HG02870 (cell line): ENCODE measurements at regions not wholly inside any gene's neighbourhood (a gene's known extent, or its start where the extent isn't known, plus 50 kb on each side); places are given as distances from the start of the nearest gene placed in this dataset.
"Not testable (repeated sequence)": the region's sequence is repeated elsewhere in the genome, so short reads cannot be mapped to it uniquely, and the experiment has no call there.

Source experiments
- ATAC-seq: cut with Tn5 transposase; IDR thresholded peaks from one replicate; pipeline ENCODE4 v1.9.1; 2021; ENCODE audit warnings: mild to moderate bottlenecking, moderate library complexity; ENCODE audit not compliant: unreplicated experiment

DNA sequence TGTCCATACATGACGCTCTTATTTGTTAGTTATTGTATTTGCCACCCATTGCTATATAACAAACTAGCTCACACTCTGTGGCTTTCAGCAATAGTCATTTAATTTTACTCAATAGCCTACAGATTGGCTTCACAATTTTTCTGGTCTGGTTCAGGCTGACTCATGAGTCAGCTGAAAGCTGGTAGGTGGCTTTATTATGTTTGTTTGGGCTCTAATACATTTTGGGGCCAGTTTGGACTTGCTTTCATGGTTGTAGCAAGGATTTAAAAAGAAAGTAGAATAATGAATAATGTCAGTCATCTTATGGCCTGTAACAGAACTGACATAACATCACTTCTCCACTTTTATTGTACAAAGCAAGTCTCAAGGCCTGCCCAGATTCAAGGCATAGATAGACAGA, 338.7 kb downstream of the LRRIQ3 start:
- ATAC-seq = no peak

DNA sequence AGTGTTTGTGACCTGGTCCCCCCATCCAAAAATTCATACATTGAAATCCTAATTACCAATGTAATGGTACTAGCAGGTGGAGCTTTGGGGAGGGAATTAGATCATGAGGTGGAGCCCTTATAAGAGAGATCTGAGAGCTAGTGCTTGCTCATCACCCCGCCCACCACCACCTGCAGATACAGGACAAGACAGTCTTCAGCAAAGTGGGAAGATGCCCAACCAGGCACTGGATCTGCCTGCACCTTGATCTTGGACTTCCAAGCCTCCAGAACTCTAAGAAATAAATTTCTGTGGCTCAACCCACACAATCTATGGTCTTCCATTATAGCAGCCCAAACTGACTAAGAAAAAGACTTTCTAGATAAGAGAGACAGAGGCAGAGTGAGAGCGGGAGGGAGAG, 343.4 kb downstream of the LRRIQ3 start:
- no peak for ATAC-seq

DNA sequence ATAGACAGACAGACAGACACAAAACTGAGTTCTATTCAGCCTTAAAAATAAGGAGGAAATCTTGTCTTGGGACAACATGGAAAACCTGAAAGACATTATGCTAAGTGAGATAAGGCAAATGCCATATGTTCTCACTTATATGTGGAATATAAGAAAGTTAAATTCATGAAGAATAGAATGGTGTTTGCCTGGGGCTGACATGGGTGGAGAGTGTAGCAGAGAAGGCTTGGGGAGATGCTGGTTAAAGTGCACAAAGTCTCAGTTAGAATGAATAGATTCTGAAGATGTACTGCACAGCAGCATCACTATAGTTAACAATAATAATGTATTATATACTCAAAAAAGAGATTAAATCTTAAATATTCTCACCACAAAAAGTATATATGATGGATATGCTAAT, 355.5 kb downstream of the LRRIQ3 start:
- ATAC-seq = no peak

DNA sequence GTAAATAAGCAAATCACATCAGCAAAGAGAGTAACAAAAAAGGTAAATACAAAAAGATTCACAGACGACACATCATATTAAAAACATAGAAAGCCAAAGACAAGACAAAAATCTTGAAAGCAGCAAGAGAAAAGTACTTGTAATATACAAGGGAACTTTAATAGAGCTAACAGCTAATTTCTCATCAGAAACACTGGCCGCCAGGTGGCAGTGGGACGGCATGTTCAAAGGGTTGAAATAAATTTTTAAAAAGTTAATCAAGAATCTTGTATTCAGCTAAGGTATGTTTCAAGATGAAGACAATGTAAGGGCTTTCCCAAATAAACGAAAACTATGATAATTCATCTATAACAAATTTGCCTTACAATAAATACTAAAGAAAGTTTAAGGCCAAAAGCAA, 358.1 kb downstream of the LRRIQ3 start:
- no peak for ATAC-seq

DNA sequence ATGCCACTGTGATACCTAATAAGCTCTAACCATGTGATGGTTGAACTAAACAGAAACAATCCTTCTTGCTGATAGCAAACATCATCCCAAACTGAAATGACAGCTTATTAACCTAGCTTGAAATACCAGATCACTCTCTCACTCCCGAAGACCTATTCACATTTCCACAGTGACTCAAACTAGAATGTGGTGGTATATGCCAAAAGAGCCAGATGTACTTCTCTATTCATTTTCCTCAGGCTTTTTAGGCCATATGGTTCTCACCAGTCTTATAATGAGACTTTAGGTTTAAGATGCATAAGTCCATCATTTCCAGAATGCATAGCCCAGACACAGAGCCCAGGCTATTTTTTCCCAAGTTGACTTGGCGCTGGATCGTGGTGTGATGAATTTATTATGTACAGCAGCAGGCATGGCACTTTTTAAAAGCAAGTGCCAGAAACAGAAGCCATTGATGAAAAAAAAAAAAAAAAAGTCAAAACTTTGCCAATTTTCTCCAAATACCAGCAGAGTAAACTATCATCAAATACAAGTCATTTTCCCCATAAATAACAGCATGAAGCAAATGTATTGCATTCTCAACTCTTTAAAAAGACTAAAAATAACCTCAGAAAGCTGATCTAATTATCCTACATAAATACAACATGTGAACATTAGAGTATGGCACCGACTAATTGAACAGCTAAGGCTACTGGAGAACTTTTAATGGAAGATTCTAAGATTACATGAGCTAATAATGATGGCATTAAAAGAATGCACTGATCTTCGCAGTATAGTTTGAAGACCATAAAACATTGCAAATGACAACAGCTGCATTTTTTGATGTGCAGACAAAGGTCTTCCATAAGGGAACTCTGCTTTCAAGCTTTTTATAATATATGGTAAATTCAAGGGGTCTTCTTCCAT, 365.4 kb downstream of the LRRIQ3 start:
- no peak for ATAC-seq

DNA sequence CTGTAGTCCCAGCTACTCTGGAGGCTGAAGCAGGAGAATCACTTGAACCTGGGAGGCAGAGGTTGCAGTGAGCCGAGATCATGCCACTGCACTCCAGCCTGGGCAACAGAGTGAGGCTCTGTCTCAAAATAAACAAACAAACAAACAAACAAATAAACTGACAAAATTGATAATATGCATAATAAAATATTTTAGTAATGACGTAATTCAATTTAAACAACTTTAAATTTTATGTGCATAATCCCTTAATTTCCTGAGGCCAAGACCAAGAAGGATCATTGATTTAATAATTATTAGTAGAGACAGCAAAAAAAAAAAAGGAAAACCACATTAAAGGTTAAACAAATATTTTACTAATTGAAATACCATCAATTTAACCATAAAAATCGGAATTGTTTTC, 370.7 kb downstream of the LRRIQ3 start:
- not testable (repeated sequence) for ATAC-seq

DNA sequence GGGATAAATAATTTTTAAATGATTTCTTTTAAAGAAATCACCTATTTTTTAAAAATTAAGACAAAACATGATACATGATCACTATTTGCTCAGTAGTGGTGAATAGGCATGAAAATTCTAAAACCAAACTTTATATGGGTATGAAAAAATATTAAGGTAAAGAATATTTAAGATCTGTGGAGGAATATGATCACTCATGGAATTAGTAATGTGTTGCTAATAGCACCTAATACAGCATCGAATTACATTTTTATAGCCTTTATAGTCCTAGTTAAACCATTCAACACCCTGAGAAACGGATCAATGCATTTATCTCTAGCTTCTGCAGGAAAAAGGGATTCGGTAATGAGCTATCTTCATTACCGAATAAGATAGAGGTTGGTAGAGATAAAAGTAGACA, 373.9 kb downstream of the LRRIQ3 start:
- ATAC-seq = no peak

DNA sequence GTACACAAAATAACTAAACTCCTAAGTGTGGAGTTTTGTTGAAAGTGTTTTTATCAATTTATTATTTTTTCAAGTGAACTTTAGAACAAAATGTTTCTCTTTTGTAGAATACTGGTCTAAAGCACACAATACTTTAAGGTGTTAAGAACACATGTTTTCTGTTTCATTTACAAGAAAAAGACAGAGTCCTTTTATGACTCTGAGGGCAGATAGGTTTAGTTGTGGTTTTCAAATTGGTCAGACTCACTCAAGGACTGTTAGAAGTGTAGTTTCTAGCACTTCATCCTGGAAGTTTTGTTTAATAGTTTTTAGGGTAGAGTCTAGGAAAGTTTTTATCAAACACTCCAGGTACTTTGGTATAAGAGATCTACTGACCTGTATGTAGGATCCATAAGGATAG, 376.5 kb downstream of the LRRIQ3 start:
- peak; percentile 58 for ATAC-seq

DNA sequence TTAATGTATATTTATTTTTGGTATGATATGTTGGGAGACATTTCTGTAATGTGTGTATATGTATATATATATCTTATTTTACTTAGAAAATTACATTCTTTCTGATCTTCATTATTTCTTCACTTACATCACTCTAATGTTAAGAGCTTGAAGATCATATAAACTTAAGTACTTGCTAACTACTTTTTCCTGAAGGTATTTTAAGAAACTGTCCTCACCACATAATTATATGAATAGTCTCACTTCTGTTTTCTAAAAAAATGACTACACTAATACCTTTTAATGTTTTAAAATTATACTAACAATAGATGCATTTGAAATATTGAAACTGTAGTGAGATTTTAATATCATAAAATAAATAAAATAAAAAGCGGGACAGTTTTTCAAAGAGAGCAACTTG, 377.1 kb downstream of the LRRIQ3 start:
- ATAC-seq = no peak

DNA sequence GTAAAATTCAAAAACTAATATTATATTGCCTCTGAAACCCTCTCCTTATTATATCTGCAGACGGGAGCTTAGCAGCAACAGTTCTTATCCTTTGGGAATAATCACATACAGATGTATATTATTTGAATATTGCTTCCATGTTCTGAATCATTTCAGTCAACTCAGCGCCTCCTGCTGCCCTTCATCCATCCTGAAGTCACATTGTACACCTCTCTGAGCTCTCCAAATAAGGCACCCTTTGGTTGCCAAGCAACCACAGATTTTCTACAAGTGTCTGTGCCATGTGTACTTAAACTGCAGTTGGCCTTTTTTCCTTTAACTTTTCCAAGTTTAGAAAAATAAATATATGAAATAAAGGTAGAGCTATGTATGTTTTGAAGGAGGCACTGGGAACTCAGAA, 384.3 kb downstream of the LRRIQ3 start:
- no peak for ATAC-seq

DNA sequence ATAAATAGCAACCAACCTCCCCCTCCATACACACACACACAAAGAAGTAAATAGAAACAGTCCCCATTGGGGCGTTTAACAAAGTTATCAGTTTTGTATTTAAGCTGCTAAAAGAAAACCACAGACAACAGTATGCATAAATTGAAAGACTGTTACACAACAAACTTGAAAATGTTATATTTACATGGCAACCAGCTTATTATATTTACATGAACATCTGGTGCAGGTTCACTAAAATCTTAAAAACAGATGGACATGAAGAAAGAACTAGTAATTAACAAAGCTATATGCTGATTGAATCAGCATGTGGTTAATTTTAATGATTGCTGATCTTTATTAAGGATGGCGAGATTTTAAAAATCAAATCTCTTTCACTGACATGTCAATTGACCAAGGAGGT, 384.7 kb downstream of the LRRIQ3 start:
- no peak for ATAC-seq

DNA sequence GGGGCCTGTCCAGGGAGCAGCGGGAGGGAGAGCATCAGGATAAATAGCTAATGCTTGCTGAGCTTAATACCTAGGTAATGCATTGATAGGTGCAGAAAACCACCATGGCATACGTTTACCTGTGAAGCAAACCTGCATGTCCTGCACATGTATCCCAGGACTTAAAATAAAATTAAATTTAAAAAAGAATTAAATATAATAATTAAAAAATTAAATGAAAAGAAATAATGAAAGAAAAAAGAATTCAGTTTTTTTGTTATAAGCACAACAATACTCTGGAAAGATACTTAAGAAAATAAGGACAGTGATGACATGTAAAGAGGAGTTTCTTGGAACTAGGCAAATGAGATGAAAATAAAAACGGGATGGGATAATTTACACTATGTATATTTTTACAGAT, 386.2 kb downstream of the LRRIQ3 start:
- no peak for ATAC-seq

DNA sequence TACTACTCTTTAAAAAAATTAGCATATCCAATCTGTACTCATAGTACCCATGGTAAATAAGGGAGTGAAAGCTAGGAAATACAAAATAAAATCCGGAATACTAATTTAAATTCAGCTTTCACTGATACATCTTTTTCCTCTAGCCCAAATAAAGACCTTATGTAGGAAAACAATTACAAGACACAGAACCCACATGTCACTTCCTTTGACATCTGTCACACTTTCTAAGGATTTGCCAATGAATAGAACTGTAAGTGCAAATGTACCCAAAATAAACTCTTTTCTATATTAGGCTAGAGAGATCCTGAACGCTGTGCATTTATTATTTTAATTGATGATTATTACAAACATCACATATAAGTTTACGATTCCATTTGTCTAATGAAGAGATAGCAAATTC, 393.0 kb downstream of the LRRIQ3 start:
- ATAC-seq = no peak

DNA sequence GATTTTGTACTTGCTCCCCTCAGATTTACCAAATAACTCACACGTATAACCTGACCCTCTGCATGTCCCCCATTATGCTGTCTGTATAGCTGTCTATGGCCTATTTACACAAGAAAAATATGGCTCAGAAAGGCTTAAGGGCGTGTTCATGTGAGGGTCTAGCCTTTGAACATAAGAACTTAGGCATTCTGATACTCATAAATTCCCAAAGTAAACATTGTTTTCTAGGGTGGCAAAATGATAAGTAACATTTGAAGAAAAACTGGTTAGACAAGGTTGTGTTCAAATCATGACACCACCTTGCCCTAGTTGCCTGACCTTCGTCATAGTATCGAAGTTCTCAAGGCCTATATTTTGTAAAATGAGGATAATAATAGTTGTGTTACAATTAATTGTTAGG, 394.6 kb downstream of the LRRIQ3 start:
- no peak for ATAC-seq

DNA sequence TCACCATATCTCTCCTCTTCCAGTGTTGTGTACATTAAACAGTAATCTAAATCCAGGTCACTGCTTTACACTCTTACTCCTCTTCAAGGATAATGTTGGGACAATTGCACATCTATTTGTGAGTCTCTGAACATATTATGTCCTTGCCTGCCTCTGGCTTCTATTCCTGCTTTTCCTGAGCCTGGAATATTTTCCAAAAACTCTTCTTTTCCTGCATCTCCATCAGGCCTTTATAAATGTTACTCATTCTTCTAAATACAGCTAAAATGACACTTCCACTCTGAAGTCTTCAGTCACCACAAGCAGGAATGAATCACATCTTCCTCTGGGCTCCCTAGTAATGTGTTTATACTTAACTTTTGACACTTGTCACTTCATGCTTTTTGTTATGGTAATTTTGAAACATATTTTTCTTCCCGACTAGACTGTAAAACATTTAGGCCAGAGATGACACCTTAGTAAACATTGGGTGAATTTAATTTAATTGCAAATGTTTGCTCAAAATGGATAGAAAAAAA, 396.0 kb downstream of the LRRIQ3 start:
- ATAC-seq = no peak

DNA sequence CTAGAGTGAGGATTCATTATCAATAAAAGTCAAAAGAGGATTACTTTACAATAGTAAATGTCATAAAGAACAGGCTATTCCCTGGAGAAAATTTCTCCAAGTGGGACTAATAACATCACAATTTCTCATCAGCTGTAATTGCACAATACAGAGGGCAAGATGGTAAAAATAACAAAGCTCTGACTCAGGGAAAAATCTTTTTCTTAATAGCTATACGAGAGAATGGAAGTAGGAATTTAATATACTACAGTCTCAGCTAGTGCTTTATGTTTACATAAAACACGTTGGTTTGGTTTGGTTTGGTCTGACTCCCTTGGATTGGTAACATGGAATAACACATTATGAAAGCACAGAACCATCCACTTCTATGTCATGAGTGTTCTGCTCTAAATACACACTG, 397.6 kb downstream of the LRRIQ3 start:
- ATAC-seq = no peak

DNA sequence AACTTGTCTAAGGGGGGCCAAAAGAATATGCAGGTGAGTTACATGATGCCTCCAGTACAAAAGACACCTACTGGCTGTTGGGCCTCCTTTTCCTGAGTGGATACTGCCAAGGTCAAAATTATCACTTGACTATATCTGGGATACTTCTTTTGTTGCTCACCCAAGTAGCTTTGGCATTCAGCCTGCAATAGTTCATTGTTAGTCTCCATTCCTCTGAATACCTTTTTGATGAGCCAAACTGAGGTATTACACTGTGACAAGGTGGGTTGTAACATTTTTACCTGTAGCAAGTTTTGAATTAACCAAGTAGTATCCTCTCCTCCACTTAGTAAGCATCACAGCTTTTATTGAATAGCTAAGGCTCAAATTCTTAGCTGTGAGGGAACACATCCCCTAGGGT, 408.0 kb downstream of the LRRIQ3 start:
- no peak for ATAC-seq

DNA sequence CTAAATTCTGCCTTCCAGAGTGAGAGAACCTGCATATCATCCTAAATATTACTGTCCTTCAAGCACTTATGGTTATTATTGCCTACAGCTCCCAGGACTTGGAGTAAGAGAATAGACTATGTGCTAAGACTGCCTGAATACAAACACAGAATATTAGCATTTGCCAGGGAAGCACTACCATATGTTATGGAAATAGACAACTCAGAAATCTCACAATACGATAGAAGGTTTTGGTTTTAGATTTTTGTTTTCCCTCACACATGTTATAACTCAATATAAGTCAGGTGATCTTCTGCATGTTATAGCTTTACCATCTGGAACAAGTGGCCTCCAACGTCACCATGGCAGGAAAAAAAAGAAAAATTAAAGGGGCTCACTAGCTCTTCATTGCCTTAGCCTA, 413.9 kb downstream of the LRRIQ3 start:
- no peak for ATAC-seq

DNA sequence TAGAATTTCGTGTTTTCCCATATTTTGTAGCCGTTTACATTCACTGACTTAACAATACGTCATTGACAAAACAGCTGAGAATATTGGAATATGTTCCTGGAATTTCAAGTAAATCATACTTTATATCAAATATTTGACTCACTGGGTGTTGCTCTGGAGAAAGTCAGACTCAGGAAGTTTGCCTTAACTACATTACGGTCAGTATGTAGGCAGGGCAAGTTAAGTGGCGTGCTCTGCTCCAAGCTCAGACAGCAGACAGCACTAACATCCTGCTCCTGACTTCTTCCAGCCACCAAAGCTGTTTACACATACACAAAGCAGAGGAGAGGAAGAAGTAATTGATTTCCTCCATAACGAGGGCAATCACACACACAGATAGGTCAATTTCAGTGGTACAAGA, 414.6 kb downstream of the LRRIQ3 start:
- no peak for ATAC-seq

DNA sequence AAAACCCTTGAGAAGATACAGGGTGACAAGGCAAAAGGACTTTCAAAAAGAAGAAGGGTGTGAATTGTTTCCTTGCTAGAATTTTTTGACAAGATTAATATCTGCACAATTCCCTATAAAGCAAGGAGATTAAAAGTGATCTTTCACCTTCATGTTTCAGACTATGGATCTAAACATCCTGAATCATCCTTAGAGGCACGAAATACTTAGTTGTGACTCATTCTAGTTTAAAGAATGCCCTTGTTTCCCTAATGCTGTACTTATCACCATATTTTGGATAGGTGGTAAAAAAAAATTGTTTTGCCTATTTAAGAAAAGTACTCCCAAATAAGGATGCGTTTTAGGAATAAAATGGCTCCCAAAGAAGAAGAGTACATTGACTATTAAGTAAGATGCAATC, 415.1 kb downstream of the LRRIQ3 start:
- ATAC-seq = no peak

DNA sequence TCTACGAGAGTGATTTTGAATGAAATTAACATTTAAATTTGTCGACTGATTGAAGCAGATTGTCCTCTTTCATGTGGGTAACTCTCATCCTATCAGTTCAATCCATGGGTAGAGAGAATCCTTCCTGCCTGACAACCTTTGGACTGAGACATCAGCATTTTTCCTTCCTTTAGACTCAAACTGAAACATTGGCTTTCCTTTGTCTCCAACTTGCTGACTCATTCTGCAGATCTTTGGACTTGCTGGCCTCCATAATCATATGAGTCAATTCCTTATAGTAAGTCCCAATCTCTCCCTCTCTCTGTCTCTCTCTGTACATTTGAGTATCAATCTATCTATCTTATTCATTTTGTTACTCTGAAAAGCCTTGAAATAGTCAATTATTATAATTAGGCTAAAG, 416.7 kb downstream of the LRRIQ3 start:
- ATAC-seq = no peak

DNA sequence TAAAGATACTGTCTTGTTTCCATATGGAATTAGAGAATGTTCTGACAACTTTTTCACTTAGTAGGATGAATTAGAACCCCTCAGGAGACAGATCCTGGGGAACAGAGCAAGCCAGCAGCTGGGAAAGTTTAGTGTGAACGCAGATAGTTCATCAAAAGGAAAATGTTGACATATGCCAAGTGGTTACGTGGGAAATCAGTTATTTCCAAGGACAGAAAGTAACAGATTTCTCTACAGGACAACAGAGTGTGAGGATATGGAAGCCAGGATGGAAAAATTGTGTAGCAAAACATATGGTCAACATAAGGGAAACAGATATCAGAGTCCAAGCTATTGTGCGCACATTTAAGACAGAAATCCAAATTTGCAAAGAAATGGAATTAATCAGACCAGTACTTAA, 419.5 kb downstream of the LRRIQ3 start:
- ATAC-seq = no peak

DNA sequence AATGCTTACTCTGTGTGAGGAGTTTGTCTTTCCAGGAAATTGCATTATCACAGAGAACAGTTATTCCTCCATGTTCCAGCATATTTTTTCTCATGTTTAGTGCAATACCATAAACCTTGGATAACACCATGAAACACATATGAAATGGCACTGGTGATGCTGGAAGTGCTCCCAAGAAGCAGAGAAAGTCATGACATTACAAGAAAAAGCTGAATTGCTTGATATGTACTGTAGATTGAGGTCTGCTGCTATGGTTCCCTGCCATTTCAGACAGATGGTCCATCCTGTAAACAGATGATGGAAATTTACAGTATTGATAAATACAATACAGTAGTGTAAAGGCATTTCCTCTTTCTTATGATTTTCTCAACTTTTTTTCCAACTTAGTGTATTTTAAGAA, 422.1 kb downstream of the LRRIQ3 start:
- ATAC-seq = no peak
